Astrocyte of the hippocampus (primary cell): ENCODE measurements at regions not wholly inside any gene's neighbourhood (a gene's known extent, or its start where the extent isn't known, plus 50 kb on each side); places are given as distances from the start of the nearest gene placed in this dataset.
"Not testable (repeated sequence)": the region's sequence is repeated elsewhere in the genome, so short reads cannot be mapped to it uniquely, and the experiment has no call there.

ENCODE experiments used
- DNase-seq: peaks from one replicate; pipeline ENCODE4 v3.0.0; 2011; ENCODE audit warnings: low read depth, low spot score

DNA sequence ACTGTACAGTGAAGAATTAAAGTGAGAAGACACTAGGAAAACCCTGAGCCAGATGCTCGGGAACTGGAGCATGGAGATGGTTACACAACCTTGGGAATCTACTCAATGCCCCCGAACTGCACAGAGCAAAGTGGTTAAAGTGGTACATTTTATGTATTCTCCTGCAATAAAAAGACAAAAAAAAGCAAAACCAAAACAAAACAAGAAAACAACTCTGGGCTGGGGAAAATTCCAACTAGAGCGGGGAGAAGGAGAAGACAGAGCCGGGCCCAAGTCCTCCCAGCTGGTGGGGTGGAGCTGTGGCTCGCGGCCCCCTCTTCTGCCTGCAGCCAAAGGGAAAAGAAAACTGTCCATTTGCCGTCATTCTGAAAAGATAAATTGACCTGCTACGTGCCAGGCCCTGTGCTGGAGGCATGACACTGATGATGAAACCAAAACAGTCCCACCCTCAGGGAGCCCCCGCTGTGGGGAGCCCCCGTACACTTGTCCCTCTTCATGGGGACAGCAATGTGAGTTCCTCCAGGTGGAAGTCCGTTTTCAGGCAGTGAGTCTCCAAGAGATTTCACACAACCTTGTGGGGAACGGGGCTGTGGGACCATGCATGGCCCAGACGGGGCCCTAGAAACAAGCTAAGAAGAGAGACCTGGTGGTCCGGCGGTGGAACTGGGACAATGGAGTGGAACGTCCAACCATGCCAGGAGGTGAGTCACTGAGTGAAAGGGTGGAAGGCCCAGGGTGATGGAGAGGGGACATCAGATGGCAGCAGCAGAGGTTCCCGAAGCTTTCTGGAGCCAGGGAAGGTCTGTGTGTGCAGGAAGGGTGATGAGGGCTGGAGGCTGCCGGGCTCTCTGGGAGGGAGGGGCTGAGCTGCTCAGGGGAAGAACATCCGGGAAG lies 114.8 kb upstream of the COL5A1 start:
- no peak for DNase-seq

DNA sequence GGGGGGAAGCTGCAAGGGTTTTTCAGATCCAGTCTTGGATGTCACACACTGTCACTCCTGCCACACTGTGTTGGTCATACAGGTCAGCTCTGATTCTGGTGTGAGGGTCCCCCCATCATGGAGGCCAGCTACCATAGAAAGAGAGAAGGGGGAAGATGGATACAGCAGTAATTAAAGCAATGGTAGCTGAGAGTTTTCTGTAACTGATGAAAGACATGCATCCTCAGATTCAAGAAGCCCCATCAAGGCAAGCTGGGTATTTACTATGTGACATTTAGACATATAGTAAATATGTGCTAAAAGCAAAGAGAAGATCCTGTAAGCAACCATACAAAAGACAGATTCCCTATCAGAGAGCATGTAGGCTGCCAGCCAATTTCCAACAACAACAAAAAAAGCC lies 110.9 kb upstream of the COL5A1 start:
- DNase-seq = no peak

DNA sequence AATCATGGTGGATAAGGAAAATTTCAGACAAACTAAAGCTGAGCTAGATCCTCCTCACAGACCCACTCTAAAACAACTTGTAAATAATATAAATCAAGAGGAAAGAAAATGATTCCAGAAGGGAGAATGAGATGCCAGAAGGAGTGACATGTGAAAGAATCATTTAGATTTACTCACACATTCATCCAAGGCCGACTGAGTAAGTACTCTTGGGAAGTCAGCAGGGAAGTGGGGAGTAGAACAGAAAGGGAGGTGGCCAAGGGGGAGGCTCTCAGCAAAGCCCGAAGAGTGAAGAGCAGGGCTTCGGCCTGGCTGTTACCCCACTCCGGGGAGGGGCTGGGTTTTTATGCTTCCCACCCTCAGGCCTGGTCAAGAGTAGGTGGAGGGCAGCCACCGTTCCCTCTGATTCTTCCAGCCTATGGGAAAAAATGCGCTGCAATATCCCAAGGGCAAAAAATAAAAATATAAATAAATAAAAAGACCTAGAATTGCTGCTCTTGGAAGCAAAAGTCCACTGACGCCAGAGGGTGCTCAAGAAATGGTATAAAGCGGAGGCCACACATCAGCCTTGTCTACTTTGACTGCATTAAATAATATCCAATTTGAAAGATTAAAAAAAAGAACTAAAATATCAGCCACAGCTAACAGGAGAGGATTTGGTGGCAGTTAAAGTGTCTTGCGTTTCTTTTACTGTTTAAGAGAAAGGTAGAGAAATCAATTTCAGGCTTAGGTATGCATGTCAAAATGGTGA lies 110.2 kb upstream of the COL5A1 start:
- DNase-seq = no peak

DNA sequence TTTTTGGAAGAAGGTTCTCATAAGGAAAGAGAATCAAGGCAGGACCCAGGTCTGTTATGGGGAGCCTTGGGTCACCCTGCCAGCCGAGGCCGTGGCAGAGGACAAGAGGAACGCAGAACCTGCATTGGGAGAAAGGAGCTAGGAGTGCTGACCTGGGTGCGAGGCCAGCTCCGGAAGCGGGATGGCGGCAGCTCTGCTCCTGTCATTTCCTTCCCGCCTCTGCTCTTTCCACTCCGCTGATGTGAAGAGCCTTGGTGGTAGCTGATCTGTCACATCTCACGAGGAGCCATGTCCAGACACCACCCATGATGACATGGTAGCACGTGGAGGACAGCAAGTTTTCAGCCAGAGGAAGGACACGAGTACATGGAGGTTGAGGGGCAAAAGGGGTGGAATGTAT lies 109.5 kb upstream of the COL5A1 start:
- no peak for DNase-seq

DNA sequence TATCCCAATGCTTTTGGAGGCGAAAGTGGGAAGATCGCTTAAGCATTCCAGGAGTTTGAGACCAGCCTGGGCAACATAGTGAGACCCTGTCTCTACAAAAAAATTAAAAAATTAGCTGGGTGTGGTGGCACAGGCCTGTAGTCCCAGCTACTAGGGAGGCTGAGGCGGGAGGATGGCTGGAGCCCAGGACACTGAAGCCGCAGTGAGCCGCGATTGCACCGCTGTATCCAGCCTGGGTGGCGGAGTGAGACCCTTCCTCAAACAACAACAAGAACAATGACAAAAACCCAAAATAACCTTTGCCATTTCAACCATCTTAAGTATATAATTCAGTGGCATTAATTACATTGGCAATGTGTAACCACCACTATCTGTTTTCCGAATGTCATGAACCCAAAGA lies 108.9 kb upstream of the COL5A1 start:
- not testable (repeated sequence) for DNase-seq

DNA sequence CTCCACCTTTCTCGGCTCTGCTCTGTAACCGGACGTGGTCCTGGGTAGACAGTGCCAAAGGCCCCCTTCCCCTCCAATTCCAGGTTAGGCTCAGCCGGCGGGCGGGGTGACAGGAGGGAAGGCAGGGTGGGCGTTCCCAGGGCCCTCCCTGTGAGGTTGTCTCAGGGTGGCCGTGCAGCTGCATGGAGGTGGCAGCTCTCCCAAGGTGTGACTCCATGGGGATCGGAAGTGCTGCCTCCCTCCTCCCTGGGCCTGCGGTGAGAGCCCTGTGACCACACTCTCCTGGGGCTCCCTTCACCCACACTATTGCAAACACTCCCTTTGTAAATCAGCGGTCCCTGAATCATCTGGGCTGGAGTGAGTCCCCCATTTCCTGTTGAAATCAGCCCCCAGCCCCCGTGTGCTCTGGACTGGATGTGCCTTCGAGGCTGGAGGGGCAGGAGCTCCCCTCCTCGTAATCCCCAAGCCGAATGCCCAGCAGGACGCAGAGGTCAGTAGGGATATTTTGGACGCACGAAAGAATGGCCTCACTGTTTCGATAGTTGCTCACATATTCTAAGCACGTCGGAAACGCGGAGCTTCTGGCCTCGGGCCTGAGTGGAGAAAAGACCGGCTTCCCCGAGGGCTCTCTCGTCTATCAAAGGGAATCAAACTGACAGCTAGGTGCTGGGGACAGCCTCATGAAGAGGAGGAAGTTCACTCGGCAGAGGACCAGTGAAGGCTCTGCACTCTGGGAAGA lies 107.6 kb upstream of the COL5A1 start:
- DNase-seq = peak; percentile 76

DNA sequence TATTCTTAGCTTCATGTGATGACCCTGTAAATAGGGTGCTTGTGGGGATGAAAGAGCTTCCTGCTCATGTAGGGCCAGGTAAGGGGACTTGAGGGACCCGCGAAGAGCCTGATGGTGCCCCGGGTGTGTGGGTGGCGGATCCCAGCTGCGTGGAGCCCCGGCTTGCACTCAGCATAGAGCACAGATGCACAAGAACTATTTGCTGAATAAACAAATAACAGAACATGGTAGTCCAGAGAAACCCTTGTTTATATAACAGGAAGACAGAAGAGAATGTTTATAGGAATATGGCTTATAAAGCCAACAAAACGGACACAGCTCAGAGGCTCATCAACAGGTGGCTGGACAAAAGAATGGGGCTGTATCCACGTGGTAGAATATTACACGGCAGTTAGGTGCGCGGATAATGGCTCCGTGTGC lies 106.9 kb upstream of the COL5A1 start:
- DNase-seq = no peak

DNA sequence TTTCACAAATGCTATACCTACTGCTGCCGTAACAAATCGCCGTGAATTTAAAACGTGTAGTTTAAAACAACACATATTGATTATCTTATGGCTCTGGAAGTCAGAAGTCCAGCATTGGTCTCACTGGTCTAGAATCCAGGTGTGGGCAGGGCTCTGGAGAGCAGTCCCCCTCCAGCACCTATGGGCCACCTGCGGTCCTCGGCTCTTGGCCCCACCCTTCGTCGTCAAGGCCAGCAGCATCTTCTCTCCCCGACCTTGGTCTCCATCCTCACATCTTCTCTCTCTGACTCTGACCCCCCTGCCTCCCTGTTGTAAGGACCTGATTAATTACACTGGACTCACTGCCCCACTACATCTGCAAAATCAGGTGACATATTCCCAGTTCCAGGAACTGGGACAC lies 106.4 kb upstream of the COL5A1 start:
- DNase-seq = no peak

DNA sequence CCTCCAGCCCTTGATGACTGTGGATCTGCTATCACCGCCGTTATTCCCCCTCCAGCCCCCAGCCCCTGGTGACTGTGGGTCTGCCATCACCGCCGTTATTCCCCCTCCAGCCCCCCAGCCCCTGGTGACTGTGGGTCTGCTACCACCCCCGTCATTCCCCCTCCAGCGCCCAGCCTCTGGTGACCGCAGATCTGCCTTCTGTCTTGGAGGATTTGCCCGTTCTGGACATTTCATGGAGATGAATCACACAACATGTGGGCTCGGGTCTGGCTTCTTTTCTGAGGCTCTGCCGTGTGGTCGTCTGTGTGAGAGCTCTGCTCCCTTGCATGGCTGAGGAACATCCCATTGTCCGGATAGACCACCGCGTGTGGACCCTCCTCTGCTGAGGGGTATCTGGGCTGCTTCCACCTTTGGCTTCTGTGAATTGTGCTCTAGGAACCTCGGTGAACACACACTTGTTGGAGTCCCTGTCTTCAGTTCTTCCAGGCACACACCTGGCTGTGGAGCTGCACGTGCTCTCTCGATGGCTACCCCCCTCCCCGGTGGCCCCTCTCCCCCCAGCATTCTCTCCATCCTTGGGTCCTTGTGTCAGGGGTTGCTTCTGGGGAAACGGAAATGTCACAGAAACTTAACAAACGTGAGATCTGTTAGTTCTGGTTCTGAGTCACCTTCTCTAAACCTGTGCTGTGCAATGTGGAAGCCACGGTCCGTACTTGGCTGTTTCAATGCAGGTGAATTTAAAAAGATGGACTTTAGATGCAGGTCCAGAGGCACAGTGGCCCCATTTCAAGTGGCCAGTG lies 105.3 kb upstream of the COL5A1 start:
- DNase-seq = peak; percentile 94

DNA sequence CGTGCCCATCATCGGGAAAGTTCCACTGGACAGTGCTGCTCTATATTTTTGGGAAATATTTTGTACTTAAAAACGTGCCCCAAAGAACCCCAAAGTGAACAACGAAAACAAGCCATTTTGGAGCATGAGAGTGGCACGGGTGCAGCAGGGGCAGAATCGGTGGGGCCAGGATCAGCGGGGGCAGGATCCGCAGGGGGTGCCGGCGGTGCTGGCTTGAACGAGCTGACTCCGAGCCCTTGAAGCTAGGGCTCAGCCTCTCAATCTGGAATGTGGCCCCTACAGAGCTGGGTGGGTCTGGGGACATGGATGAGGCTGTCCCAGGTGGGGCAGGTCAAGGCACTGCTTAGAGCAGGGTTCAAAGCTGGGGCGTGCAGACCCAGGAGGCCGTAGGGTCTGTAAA lies 104.7 kb upstream of the COL5A1 start:
- no peak for DNase-seq

DNA sequence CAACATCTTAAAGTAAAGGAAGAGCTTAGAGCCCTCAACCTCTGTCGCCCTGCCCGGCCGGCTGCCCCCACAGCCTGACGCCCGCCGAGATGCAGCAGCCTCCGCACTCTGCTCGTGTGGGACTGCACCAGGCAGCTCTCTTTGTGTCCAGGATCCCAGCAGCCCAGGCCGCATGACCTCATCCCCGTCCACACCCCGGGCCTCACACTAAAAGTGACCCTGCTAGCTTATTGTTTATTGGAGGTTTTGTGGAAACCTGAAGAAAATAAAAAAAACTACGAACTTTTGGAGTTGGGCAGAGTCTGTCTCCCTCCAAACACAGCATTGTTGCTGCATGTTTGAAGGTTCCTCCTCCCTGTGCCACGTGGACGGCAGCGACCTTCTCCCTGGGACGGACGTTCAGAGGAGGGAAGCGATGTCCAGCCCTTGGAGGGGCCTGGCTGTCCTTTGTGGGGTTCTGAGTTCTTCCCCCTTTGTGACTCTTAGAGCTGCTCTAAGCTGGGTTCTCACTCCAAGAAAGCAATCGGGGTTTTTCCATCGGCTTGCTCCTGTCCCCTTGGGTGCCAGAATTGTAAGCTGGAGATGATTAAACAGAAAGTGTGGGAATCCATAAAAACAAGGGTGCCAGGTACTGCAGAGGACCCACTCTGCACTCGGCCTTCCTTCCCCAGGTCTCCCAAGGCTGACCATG lies 103.5 kb upstream of the COL5A1 start:
- DNase-seq = peak; percentile 50

DNA sequence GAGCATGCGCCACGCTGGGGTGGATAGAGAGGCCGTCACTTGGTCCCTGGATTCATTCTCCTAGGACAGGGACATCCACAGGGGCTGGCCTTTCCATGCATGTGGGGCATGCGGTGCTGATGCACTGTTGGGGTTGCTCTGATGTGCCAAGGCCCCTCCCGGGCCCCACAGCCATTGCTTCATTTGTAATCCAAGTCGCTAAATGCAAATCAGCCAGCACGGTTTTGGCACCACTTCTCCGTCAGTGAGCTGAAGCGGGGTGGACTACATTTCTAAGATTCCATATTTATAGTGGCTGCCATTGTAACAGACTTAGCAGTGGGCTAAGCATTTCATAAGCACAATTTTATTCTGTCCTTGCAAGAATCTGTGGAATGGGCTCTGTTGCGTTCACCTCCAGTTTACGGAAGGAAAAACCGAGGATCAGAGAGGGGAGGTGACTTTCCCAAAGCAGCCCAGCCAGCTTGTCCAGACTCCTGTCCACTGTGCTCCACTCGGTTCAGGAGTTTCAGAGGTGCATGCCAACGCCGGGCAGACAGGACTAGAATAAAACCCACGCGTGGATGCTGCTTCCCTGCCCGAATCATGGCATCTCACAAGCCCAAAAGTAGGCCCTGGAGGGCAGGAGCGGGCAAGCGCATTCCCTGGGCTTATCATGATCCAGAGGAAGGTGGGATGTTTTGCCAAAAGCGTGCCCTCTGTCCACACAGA lies 102.6 kb upstream of the COL5A1 start:
- DNase-seq = no peak

DNA sequence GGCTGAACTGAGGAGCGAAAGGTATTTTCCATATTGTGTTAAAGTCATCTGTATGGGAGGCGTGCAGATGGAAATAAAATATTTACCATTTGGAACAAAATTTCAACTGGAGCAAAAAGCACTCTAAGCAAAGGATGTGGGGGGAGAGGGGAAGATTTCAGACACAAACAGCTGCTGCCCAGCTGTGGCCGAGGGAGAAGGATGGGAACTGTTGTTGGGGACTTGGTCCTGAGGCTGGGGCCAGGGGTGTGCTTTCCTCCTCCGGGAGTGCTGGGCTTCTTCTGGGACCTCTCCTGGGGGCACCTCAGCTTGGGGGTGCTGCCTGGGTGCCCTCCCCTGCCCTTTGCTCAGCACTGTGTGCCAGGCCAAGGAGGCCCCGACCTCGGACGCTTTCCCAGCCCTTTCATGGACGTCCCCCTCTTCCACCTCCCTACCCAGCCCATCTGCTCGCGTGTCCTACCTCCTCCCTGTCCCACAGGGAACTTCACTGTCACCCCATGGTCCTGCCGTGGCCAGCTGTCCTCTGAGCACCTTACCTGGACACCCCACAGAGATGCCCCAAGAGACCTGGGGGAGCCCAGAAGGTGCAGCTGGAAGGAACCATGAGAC lies 101.9 kb upstream of the COL5A1 start:
- no peak for DNase-seq

DNA sequence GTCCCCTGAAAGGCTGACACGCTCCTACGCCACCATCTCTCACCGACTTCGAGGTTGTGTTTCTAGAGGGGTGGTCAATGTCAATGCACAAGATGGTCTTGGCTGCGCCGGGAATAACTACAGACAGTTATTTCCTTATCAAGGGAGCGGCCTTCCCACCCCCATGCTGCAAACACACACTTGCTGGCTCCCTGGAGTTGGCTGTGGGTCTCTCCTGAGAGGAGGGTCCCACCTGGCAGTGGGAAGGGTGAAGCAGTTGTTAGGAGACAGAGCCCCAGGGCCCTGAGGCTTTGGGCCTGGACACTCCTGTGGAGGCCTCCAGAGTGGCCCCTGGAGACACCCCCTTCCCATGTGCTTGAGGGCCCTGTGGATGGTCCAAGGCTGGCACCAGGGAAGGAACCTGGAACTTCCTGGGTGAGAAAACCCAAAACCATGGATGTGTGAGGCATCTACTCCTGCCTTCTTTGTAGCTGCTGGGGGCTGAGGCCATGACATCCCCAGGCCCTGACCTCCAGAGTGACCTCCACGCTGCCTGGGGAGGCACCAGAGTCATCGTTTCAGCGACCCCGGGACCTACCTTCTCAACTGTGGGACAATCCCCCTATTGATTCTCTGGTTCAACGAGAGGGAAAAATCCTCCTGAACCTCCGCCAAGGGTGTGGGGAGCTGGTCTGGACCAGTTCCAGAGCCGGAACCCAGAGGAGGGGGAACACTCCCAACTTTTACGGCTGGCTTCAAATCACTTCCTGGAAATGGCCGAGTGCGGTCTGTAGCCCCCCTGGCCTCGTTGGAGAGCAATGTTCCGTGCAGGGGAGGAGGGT lies 101.1 kb upstream of the COL5A1 start:
- no peak for DNase-seq

DNA sequence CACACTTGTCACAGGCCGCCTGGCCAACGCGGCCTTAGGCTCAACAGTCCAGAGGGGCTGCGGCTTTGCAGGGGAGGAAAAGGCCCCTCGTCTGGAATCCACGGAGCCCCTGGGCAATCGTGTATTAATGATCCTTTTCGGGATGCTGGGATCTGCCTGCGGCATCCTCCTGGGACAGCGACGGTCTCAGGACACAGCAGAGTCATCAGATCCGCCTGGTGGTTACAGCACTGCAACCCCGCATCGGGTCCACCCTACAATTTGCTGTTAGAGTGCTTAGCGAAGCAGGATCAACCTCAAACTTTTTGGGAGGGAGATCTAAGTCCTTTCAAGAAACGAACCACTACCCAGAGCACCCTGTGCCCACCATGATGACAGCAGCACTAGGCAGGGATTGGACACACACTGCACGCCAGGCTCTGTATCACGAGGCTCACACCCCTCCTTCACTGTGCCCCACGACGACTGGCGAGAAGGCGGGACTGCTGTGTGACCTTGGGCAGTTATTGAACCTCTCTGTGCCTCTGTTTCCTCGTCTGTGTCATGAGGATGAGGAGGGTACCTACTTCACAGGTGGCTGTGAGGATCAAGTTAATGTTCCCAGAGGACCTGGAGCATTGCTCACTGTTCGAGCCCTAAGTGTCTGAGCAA lies 100.4 kb upstream of the COL5A1 start:
- DNase-seq = no peak

DNA sequence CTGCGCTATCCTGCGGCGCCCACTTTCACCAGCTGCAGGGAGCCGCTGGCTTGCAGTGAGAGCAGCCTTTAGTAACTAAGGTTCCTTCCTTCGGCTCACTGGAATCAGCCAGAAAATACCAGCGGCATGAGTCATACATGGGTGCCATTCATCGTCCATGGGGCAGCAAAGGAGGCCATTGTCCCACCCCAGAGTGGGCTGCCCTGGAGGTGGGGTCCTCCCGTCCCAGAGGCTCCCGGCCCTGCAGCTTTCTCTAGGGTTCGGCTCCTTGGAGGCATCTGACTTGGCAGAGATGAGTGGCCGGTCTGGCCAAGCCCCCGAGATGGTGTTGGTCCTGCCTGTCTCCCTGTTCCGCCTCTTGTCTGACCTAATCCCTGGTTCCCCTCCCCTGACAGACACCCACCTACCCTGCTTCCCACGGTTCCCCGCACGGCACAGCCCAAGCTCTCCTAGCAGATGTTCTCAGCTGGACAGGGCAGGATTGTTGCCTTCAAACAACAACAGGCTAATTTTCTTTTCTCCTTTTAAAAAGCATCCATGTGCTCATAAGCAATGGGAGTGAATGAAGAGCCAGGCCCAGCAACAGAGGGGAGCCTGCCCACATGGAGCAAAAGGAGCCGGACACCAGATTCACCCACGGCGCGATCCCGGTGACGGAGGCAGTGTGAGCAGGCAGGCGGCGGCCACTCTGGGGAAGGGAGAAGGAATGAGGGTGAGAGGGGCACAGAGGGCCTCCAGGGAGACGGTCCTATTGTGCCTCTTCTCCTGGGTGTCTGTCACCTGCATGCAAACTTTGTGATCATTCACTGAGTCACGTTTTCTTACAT lies 97.0 kb upstream of the COL5A1 start:
- peak; percentile 95 for DNase-seq

DNA sequence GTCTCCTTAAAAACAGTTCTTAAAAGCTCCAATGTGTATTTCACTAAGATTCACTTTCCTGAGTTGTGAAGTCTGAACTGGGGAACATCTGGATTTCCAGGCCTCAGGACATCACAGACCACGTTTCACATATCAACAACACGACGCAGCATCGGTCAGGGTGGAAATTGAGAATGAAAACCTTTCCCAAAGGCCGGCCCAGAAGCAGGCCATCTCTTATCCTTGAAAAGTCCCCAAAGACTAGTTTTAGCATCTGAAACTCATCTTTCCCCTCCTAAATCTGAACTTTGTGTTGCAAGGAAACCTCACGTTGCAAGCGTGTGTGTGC lies 96.4 kb upstream of the COL5A1 start:
- no peak for DNase-seq
